HFFc6 (cell line): ENCODE measurements at regions not wholly inside any gene's neighbourhood (a gene's known extent, or its start where the extent isn't known, plus 50 kb on each side); places are given as distances from the start of the nearest gene placed in this dataset.

Experiments
- DNase-seq: peaks from one replicate; pipeline ENCODE4 v3.0.0-alpha.2; 2018
- H3K27ac Mint-ChIP-seq: 2 replicates; pipeline ENCODE4 v1.8.0; 2020; ENCODE audit warnings: mild to moderate bottlenecking, mixed read lengths
- H3K27me3 Mint-ChIP-seq: 2 replicates; pipeline ENCODE4 v1.8.0; 2021; ENCODE audit warnings: mild to moderate bottlenecking, moderate library complexity, mixed read lengths; ENCODE audit not compliant: insufficient read depth
- H3K36me3 Mint-ChIP-seq: 2 replicates; pipeline ENCODE4 v1.8.0; 2021; ENCODE audit warnings: low read depth, mixed read lengths
- H3K4me1 Mint-ChIP-seq: 2 replicates; pipeline ENCODE4 v1.8.0; 2020; ENCODE audit warnings: low read depth, mixed read lengths
- H3K4me3 Mint-ChIP-seq: 2 replicates; pipeline ENCODE4 v1.8.0; 2020; ENCODE audit warnings: mild to moderate bottlenecking, moderate library complexity, mixed read lengths
- H3K9me3 Mint-ChIP-seq: 2 replicates; pipeline ENCODE4 v1.8.0; 2020; ENCODE audit warnings: mild to moderate bottlenecking, mixed read lengths
- CTCF ChIP-seq: fragments of 200-600 bp; sonication (generic); IDR thresholded peaks from 2 replicates; pipeline ENCODE4 v1.5.0; 2021; ENCODE audit warnings: antibody characterized with exemption, mild to moderate bottlenecking

DNA sequence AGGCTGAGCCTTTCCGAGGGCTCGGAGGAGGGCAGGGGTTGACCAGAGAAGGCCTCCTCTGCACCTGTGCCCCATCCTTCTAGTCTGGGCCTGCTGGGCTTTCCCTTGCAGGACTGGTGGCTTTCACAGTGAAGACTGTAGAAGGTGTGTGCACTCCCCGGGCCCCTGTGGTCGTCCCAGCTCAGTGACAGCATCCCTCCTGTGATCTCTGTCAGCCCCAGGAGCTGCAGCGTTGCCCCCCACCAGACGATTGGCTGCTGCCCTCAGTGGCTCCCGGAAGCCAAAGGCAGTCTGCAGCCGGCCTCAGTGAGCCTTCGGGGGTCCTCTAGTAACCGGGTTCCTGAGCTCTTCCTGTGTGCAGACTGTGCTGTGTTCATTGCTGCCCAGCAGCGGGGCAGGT, 69.4 kb upstream of the EN2 start:
- DNase-seq: no peak
- no peaks in the 10 kb centered on the region for H3K4me1 Mint-ChIP-seq
- H3K27me3 Mint-ChIP-seq: peaks cover 42% of the 10 kb centered on the region
- H3K27ac Mint-ChIP-seq: no peak overlapping the region
- no peak for TF ChIP-seq CTCF
- H3K4me3 Mint-ChIP-seq: no peak overlapping the region
- no peaks in the 10 kb centered on the region for H3K36me3 Mint-ChIP-seq
- H3K9me3 Mint-ChIP-seq: no peaks in the 10 kb centered on the region

DNA sequence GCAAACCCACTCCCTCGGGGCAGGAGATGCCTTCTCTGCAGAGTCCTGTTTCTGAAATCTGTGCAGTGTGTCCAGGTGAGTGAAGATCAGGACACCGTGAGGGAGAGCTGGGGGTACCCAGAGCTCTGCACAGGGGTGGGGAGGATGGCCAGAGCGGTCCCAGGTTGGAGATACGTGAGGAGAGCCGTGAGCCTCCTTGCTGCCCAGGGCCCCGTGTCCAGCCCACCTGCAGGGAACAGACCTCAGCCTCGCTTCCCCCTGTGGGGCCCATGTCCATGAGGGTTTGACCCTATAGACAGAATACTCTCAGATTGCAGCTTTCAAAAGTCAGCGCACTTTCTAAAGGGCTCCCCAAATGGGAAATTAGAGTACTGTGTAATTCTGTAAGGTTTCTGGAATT, 66.5 kb upstream of the EN2 start:
- Mint-ChIP-seq H3K4me3 (no peak overlapping the region), H3K9me3 (no peaks in the 10 kb centered on the region), H3K4me1 (no peaks in the 10 kb centered on the region), H3K36me3 (no peaks in the 10 kb centered on the region), H3K27me3 (peaks cover 41% of the 10 kb centered on the region), H3K27ac (no peak overlapping the region)
- DNase-seq: no peak
- TF ChIP-seq CTCF: no peak

- Mint-ChIP-seq H3K27me3 (peaks cover 37% of the 10 kb centered on the region), H3K4me3 (no peak overlapping the region), H3K27ac (no peak overlapping the region), H3K36me3 (no peaks in the 10 kb centered on the region), H3K4me1 (no peaks in the 10 kb centered on the region), H3K9me3 (no peaks in the 10 kb centered on the region)
- peak; percentile 18 for DNase-seq
- TF ChIP-seq CTCF: no peak
These were observed 65.0 kb upstream of the EN2 start for GRCh38 chr7:155392726-155393570.

- Mint-ChIP-seq H3K36me3 (no peaks in the 10 kb centered on the region), H3K27ac (no peak overlapping the region), H3K9me3 (no peaks in the 10 kb centered on the region), H3K4me3 (no peak overlapping the region), H3K27me3 (peaks cover 40% of the 10 kb centered on the region), H3K4me1 (no peaks in the 10 kb centered on the region)
- TF ChIP-seq CTCF: no peak
- no peak for DNase-seq
These were observed 63.5 kb upstream of the EN2 start for GRCh38 chr7:155394413-155394812.

- peaks cover 40% of the 10 kb centered on the region for H3K27me3 Mint-ChIP-seq
- H3K27ac Mint-ChIP-seq: no peak overlapping the region
- no peak for DNase-seq
- no peak for TF ChIP-seq CTCF
- no peak overlapping the region for H3K4me3 Mint-ChIP-seq
- no peaks in the 10 kb centered on the region for H3K4me1 Mint-ChIP-seq
- H3K36me3 Mint-ChIP-seq: no peaks in the 10 kb centered on the region
- H3K9me3 Mint-ChIP-seq: no peaks in the 10 kb centered on the region
These were observed 62.6 kb upstream of the EN2 start for GRCh38 chr7:155395176-155395797.
